ENCODE measurements at regions not wholly inside any gene's neighbourhood (a gene's known extent, or its start where the extent isn't known, plus 50 kb on each side); places are given as distances from the start of the nearest gene placed in this dataset.
"Not testable (repeated sequence)": the region's sequence is repeated elsewhere in the genome, so short reads cannot be mapped to it uniquely, and the experiment has no call there.

- Histone ChIP-seq H3K4me1 (ENCODE audit: control insufficient read depth, insufficient read depth, low read length) (no peaks in the 10 kb centered on the region), H3K4me3 (ENCODE audit: low read depth, low read length) (no peak overlapping the region), H3K9me3 (ENCODE audit: control insufficient read depth, insufficient read depth, low read depth, low read length) (no peaks in the 10 kb centered on the region), H3K36me3 (ENCODE audit: control insufficient read depth in 2 of 2, insufficient read depth in 1 of 2, low read length in 2 of 2) (no peaks in the 10 kb centered on the region), H3K27ac (ENCODE audit: extremely low read depth, low read depth, low read length) (no peak overlapping the region)
- ChIA-PET POLR2A (no interaction called here), CTCF (no interaction called here)
- no peak for TF ChIP-seq RBAK (tag by site-specific recombination; IDR thresholded peaks at IDR 0.05)
Observed at GRCh38 chr2:39968037-39968436, 189.0 kb upstream of the THUMPD2 start.

GRCh38 chr2:39960681-39961080 lies 181.6 kb upstream of the THUMPD2 start:
- CTCF ChIA-PET; H3K9me3 ChIP-seq (ENCODE audit: control insufficient read depth, insufficient read depth, low read depth, low read length); H3K36me3 ChIP-seq (ENCODE audit: control insufficient read depth in 2 of 2, insufficient read depth in 1 of 2, low read length in 2 of 2); H3K4me3 ChIP-seq (ENCODE audit: low read depth, low read length); H3K27ac ChIP-seq (ENCODE audit: extremely low read depth, low read depth, low read length); H3K4me1 ChIP-seq (ENCODE audit: control insufficient read depth, insufficient read depth, low read length); POLR2A ChIA-PET: not testable (repeated sequence)

GRCh38 chr2:39954346-39954745 lies 175.3 kb upstream of the THUMPD2 start:
- TF ChIP-seq ZNF239 (tag by site-specific recombination; IDR thresholded peaks at IDR 0.05) (no peak), SP2 (tag by site-specific recombination; IDR thresholded peaks at IDR 0.05) (no peak), MZF1 (tag by site-specific recombination; IDR thresholded peaks at IDR 0.05; ENCODE audit: borderline replicate concordance) (no peak), ZBTB7A (tag by site-specific recombination; IDR thresholded peaks at IDR 0.05; ENCODE audit: low read depth) (no peak), EGR2 (tag by site-specific recombination; IDR thresholded peaks at IDR 0.05; ENCODE audit: low read depth) (no peak), SETDB1 (IDR thresholded peaks at IDR 0.05; ENCODE audit: insufficient read length, low read length) (no peak), ZBTB48 (tag by site-specific recombination; IDR thresholded peaks at IDR 0.05) (no peak), BCL11B (tag by site-specific recombination; IDR thresholded peaks at IDR 0.05; ENCODE audit: low read depth) (no peak), ZNF658 (tag by site-specific recombination; IDR thresholded peaks at IDR 0.05) (no peak), ZNF175 (tag by site-specific recombination; IDR thresholded peaks at IDR 0.05) (no peak), BCL6B (tag by site-specific recombination; IDR thresholded peaks at IDR 0.05) (no peak), ZNF280C (tag by site-specific recombination; IDR thresholded peaks at IDR 0.05) (no peak), KLF7 (tag by site-specific recombination; IDR thresholded peaks at IDR 0.05; ENCODE audit: borderline replicate concordance) (no peak), CTCF (tag by site-specific recombination; IDR thresholded peaks at IDR 0.05) (no peak), ZNF335 (tag by site-specific recombination; conservative IDR thresholded peaks at IDR 0.05) (no peak), ZNF664 (tag by site-specific recombination; IDR thresholded peaks at IDR 0.05) (no peak), ZNF18 (tag by site-specific recombination; IDR thresholded peaks at IDR 0.05) (no peak)
- no peaks in the 10 kb centered on the region for H3K4me1 ChIP-seq (ENCODE audit: control insufficient read depth, insufficient read depth, low read length)
- no peak overlapping the region for H3K4me3 ChIP-seq (ENCODE audit: low read depth, low read length)
- ChIA-PET CTCF (interaction anchor here (0.6 kb wide), 1 partner anchor 15 kb away, joined by 3 read pairs; no protein-coding TSS in a partner anchor), POLR2A (no interaction called here)
- no peaks in the 10 kb centered on the region for H3K36me3 ChIP-seq (ENCODE audit: control insufficient read depth in 2 of 2, insufficient read depth in 1 of 2, low read length in 2 of 2)
- H3K9me3 ChIP-seq (ENCODE audit: control insufficient read depth, insufficient read depth, low read depth, low read length), result no peaks in the 10 kb centered on the region
- no peak overlapping the region for H3K27ac ChIP-seq (ENCODE audit: extremely low read depth, low read depth, low read length)
